DND-41 (cell line): ENCODE measurements at regions not wholly inside any gene's neighbourhood (a gene's known extent, or its start where the extent isn't known, plus 50 kb on each side); places are given as distances from the start of the nearest gene placed in this dataset.

Experiments used
- ATAC-seq: fragments of 200-7000 bp; cut with Tn5 transposase; 3 replicates; pipeline ENCODE4 v1.9.1; 2021; ENCODE audit warnings: low read depth; ENCODE audit not compliant: insufficient read depth
- DNase-seq: peaks from one replicate; pipeline ENCODE4 v3.0.0-alpha.2; 2020
- H2AFZ ChIP-seq: 2 replicates; pipeline ENCODE4 v1.6.0; 2012; ENCODE audit warnings: low read depth, low read length
- H3K27ac ChIP-seq: 2 replicates; pipeline ENCODE4 v1.5.1; 2012; ENCODE audit warnings: low read length, inconsistent platforms
- H3K27me3 ChIP-seq: fragments of 200-600 bp; sonication (generic); 2 replicates; pipeline ENCODE4 v1.6.0; 2012; ENCODE audit warnings: low read length, mild to moderate bottlenecking, inconsistent platforms; ENCODE audit not compliant: insufficient read depth, poor library complexity
- H3K36me3 ChIP-seq: 2 replicates; pipeline ENCODE4 v1.5.1; 2012; ENCODE audit warnings: low read length, inconsistent platforms; ENCODE audit not compliant: insufficient read depth
- H3K4me1 ChIP-seq: 2 replicates; pipeline ENCODE4 v1.5.1; 2012; ENCODE audit warnings: mild to moderate bottlenecking, low read length; ENCODE audit not compliant: insufficient read depth
- H3K4me2 ChIP-seq: 2 replicates; pipeline ENCODE4 v1.6.0; 2012; ENCODE audit warnings: mild to moderate bottlenecking, moderate library complexity, low read length, inconsistent platforms; ENCODE audit not compliant: insufficient read depth
- H3K4me3 ChIP-seq, 2 experiments: fragments of 200-600 bp in 1 of 2; shearing (Covaris generic) in 1 of 2; 2 replicates each; pipeline ENCODE4 v1.5.1; 2012 to 2016; ENCODE audit warnings: inconsistent platforms in 2 of 2, low read length in 2 of 2, mild to moderate bottlenecking in 2 of 2, low read depth in 1 of 2, moderate library complexity in 1 of 2
- H3K79me2 ChIP-seq: 2 replicates; pipeline ENCODE4 v1.6.0; 2012; ENCODE audit warnings: low read length, inconsistent platforms; ENCODE audit not compliant: insufficient read depth
- H3K9ac ChIP-seq: 2 replicates; pipeline ENCODE4 v1.6.0; 2012; ENCODE audit warnings: low read depth, mild to moderate bottlenecking, inconsistent platforms, low read length, moderate library complexity
- H3K9me3 ChIP-seq: 2 replicates; pipeline ENCODE4 v1.5.1; 2012; ENCODE audit warnings: low read length, moderate library complexity, mild to moderate bottlenecking, inconsistent platforms; ENCODE audit not compliant: insufficient read depth, severe bottlenecking
- H4K20me1 ChIP-seq: 2 replicates; pipeline ENCODE4 v1.6.0; 2012; ENCODE audit warnings: low read length; ENCODE audit not compliant: insufficient read depth
- EZH2 ChIP-seq: IDR thresholded peaks from 3 replicates; pipeline ENCODE4 v1.6.1; 2012; ENCODE audit warnings: borderline replicate concordance, low read depth, mild to moderate bottlenecking, moderate library complexity, low read length, inconsistent platforms; ENCODE audit not compliant: severe bottlenecking
- TF ChIP-seq, protein P1 (sequence below): IDR thresholded peaks from 2 replicates; pipeline ENCODE4 v1.5.1; 2012; ENCODE audit warnings: borderline replicate concordance, low read length, moderate library complexity, mild to moderate bottlenecking; ENCODE audit not compliant: poor library complexity, severe bottlenecking; ENCODE audit errors: extremely low read depth

DNA sequence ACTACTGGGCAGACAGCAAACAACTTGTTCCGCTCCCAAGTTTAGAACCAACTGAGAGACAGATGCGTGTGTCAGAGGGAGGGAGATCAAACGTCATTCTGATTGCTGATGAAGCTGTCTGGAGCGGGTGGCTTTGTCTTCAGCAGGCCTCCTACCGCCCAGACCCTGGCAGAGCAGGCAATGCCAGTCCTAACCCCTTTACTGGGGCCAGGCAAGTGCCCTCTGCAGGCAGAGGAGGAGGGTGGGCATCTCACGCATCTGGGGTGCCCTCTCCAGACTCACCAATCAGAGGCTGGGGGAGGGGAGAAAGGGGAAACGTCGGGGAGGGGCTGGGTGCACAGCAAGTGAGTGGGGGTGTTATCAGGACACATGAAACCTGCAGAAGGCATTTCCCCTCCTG lies 126.6 kb downstream of the ACTL8 start:
- Histone ChIP-seq H3K36me3 (no peaks in the 10 kb centered on the region), H3K4me3 (no peak overlapping the region), H2AFZ (no peak overlapping the region), H3K27me3 (no peaks in the 10 kb centered on the region), H3K4me2 (no peak overlapping the region), H3K9ac (no peak overlapping the region), H3K4me1 (no peaks in the 10 kb centered on the region), H3K9me3 (no peaks in the 10 kb centered on the region), H3K79me2 (no peaks in the 10 kb centered on the region), H4K20me1 (no peaks in the 10 kb centered on the region), H3K27ac (no peak overlapping the region)
- ATAC-seq = no peak
- DNase-seq = peak; percentile 5
- TF ChIP-seq, protein P1, sequence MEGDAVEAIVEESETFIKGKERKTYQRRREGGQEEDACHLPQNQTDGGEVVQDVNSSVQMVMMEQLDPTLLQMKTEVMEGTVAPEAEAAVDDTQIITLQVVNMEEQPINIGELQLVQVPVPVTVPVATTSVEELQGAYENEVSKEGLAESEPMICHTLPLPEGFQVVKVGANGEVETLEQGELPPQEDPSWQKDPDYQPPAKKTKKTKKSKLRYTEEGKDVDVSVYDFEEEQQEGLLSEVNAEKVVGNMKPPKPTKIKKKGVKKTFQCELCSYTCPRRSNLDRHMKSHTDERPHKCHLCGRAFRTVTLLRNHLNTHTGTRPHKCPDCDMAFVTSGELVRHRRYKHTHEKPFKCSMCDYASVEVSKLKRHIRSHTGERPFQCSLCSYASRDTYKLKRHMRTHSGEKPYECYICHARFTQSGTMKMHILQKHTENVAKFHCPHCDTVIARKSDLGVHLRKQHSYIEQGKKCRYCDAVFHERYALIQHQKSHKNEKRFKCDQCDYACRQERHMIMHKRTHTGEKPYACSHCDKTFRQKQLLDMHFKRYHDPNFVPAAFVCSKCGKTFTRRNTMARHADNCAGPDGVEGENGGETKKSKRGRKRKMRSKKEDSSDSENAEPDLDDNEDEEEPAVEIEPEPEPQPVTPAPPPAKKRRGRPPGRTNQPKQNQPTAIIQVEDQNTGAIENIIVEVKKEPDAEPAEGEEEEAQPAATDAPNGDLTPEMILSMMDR = no peak

DNA sequence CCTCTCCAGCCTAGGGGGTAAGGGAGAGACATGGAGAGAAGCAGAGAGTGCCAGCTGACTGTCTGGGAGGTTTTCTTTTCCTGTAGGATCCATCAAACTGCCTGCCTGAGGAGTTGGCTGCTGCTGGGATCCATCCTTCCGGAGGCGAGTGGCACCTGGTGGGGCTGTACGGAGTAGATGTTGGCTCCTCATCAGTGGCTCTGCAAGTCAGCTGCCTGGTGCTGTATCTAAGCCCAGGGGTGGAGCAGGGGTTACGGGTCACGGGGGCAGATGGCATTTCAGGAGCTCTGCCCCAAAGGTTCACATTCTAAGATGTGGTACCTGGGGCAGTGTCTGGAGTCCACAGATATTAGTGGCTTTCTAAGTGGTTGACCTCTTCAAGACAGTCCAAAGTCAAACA lies 128.0 kb downstream of the ACTL8 start:
- no peak overlapping the region for H3K9ac ChIP-seq
- H3K4me1 ChIP-seq = no peaks in the 10 kb centered on the region
- TF ChIP-seq EZH2 = no peak
- no peak overlapping the region for H3K4me3 ChIP-seq
- H3K4me2 ChIP-seq = no peak overlapping the region
- H3K27ac ChIP-seq = no peak overlapping the region
- ATAC-seq (no peak), DNase-seq (no peak)
- H2AFZ ChIP-seq = no peak overlapping the region
- no peaks in the 10 kb centered on the region for H3K27me3 ChIP-seq
- no peaks in the 10 kb centered on the region for H4K20me1 ChIP-seq
- no peaks in the 10 kb centered on the region for H3K36me3 ChIP-seq
- H3K9me3 ChIP-seq = no peaks in the 10 kb centered on the region
- no peaks in the 10 kb centered on the region for H3K79me2 ChIP-seq

DNA sequence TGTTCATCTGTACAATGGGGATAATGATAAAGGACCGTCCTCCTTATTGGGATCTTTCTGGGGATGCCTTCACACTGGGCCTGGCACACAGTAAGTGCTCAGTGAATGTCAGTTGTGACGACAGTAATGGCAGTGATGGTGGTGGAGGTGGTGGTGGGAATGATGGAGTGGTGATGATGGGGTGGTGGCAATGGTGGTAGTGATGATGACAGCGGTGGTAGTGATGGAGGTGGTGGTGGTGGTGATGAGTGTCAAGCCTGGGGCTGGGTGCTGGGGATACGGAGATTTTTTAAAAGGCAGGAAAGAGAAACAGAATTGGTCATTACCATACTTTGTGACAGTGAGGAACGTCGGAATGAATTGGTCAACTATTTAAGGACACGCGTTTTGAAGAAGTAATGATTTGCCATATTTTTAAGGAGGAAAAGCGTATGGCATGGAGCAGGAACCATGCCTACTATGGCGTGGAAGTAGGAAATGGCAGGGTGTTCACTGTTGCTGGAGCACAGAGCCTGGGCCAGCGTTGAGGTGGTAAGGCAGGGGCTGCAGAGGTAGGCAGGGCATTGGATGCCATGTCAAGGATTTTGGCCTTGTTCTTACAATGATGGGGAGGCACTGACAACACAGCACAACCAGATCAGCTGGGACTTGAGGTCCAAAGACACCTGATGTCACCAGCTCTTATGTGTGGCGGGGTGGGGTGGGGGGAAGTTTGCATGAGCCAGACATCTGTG lies 128.7 kb downstream of the ACTL8 start:
- DNase-seq = no peak
- no peaks in the 10 kb centered on the region for H3K36me3 ChIP-seq

DNA sequence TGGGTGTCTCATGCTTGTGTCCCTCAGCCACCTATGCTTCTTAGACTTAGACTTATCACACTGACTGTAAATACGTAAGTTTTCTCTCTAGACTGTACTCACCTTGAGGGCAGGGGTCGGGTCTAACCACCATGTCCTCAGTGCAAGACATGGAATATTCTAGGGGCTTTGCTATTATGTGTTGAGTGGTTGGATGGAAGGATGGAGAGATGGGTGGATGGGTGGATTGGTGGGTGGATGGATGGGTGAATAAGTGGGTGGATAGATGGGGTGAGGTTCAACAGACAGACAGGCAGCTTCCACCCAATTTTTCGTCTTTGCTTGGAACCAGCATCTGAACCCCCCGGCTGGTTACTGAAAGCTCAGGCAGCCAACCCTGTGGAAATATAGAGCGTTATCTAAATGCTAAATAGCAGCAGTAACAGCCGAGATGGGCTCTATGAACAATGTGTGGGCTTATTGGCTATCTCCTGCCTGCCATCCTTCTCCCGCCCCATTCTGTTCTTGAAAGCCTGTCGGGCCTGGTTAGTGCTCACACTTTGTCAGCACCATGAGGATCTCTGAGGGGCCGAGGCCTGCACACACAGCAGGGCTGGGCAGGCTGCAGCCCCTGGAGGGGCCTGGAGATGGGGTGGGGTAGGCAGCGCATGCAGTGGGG lies 130.7 kb downstream of the ACTL8 start:
- Histone ChIP-seq H2AFZ (no peak overlapping the region), H3K9ac (no peak overlapping the region), H4K20me1 (no peaks in the 10 kb centered on the region), H3K4me2 (no peak overlapping the region), H3K36me3 (no peaks in the 10 kb centered on the region), H3K4me3 (no peak overlapping the region), H3K27ac (no peak overlapping the region), H3K4me1 (no peaks in the 10 kb centered on the region), H3K79me2 (no peaks in the 10 kb centered on the region), H3K27me3 (no peaks in the 10 kb centered on the region), H3K9me3 (no peaks in the 10 kb centered on the region)
- DNase-seq (no peak), ATAC-seq (no peak)
- no peak for TF ChIP-seq EZH2
- TF ChIP-seq, protein P1 = no peak

More for the DNA sequence above, 128.7 kb downstream of the ACTL8 start:
- no peak overlapping the region for H3K9ac ChIP-seq
- H4K20me1 ChIP-seq = no peaks in the 10 kb centered on the region
- no peak for ATAC-seq
- H3K79me2 ChIP-seq = no peaks in the 10 kb centered on the region
- H2AFZ ChIP-seq = no peak overlapping the region
- no peaks in the 10 kb centered on the region for H3K27me3 ChIP-seq
- H3K4me2 ChIP-seq = no peak overlapping the region
- H3K9me3 ChIP-seq = no peaks in the 10 kb centered on the region
- no peak overlapping the region for H3K4me3 ChIP-seq
- no peak overlapping the region for H3K27ac ChIP-seq
- no peaks in the 10 kb centered on the region for H3K4me1 ChIP-seq
- TF ChIP-seq, protein P1 = no peak
- no peak for TF ChIP-seq EZH2
